ENCODE measurements at regions not wholly inside any gene's neighbourhood (a gene's known extent, or its start where the extent isn't known, plus 50 kb on each side); places are given as distances from the start of the nearest gene placed in this dataset.

DNA sequence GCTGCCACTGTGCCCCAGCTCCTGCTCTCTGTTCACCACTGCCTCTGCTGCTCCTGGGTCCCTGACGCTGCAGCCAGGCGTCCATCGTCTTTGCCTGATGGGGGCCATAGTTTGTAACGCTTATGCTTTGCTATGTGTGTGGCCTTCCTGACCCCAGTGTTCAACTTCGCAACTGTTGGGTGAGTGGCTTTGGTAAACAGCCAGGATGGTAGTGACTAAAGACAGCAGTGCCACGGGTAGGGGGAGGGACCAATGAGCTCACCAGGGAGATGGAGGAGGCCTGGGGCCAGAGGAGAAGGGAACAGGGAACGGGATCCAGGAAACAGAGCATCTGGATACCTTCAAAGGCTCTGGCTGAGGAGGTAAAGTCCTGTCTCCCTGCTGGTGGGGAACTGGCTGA, 75.9 kb upstream of the ALDH1L1 start:
- TF ChIP-seq, protein P1, sequence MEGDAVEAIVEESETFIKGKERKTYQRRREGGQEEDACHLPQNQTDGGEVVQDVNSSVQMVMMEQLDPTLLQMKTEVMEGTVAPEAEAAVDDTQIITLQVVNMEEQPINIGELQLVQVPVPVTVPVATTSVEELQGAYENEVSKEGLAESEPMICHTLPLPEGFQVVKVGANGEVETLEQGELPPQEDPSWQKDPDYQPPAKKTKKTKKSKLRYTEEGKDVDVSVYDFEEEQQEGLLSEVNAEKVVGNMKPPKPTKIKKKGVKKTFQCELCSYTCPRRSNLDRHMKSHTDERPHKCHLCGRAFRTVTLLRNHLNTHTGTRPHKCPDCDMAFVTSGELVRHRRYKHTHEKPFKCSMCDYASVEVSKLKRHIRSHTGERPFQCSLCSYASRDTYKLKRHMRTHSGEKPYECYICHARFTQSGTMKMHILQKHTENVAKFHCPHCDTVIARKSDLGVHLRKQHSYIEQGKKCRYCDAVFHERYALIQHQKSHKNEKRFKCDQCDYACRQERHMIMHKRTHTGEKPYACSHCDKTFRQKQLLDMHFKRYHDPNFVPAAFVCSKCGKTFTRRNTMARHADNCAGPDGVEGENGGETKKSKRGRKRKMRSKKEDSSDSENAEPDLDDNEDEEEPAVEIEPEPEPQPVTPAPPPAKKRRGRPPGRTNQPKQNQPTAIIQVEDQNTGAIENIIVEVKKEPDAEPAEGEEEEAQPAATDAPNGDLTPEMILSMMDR (IDR thresholded peaks at IDR 0.05; ENCODE audit: low read depth, low read length, missing control alignments), result no peak
- no peak overlapping the region for H3K4me3 ChIP-seq (ENCODE audit: low read depth, low read length)
- DNase-seq (ENCODE audit: low read depth), result no peak

DNA sequence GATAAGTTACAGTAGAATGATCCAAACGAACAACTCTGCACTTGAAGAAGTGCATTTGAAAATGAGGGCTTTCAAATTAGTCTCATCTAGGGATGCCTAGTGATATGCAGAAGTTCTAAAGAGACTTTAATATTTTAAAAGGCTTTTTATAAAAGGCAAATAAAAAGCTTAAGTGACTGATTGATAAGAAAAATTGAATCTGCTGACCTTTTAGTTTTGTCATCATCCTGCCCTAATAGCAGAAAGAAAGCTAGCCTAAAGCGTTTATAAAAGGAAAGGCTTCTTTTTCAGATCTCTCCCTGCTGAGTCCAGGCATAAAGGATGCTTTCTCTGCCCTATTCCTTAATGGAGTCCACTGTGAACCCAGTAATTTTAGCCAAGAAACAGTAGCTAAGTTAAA, 72.7 kb upstream of the ALDH1L1 start:
- no peak for DNase-seq (ENCODE audit: low read depth)
- TF ChIP-seq, protein P1 (IDR thresholded peaks at IDR 0.05; ENCODE audit: low read depth, low read length, missing control alignments), result no peak
- H3K4me3 ChIP-seq (ENCODE audit: low read depth, low read length), result no peak overlapping the region

DNA sequence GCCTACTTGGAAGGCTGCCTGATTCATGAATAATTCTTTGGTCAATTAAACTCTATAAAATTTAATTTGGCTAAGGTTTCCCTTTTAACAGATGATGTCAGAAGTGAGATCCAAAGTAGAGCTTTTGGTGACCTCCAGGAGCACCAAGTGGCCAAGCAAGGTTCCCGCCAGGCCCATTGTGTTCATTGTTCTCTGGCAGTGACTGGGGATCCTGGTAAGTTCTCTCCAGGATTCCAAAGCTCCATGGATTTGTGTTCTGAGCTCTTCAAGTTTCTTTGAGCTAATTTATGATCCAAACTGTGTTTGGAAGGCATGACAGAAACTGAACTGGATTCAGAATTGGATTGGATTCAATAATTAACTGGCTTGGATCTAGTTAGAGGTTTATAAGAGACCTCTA, 72.0 kb upstream of the ALDH1L1 start:
- DNase-seq (ENCODE audit: low read depth), result no peak
- H3K4me3 ChIP-seq (ENCODE audit: low read depth, low read length), result no peak overlapping the region
- TF ChIP-seq, protein P1 (IDR thresholded peaks at IDR 0.05; ENCODE audit: low read depth, low read length, missing control alignments), result no peak

DNA sequence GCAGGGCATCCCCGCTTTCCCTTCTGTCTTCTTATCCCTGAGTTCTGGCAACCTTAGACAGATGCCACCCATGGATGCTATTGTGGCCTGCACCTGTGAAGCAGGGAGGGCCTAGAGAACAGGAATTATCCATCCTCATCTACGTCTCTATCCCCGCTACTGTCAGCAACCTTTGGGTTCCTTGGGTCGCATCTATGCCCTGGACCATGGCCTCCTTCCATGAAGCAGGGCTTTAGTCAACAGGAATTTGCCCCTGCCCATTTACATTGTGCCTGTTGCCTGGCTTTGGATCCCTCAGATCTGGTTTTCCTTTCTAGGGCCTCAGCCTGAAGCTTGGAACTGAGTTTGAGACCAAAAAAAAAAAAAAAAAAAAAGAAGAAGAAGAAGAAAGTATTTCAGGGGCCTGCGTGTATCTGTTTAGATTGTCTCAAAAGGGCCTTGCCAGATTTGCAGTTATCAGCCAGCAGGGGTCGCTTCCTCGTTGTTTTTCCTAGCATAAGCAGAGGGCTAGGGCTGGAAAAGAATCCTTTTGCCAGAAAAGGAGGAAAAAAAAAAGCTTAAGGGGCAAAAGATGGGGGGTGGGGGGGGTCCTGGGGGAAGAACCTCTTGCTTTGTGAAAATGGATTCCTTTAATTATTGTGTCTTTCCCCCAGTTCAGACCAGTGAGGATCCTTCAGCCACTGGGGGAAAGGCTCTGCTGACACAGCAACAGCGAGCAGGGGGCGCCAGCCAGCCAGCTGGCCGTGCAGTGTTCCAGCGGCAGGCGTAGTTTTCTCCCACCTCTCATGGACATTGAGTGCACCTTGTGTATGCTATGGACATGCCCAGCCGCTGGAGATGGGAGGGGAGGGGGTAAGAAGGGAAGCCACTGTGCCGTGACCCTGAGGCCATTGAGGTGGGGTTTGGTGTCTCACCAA, 65.7 kb upstream of the ALDH1L1 start:
- DNase-seq (ENCODE audit: low read depth), result no peak
- no peak overlapping the region for H3K4me3 ChIP-seq (ENCODE audit: low read depth, low read length)
- TF ChIP-seq, protein P1 (IDR thresholded peaks at IDR 0.05; ENCODE audit: low read depth, low read length, missing control alignments), result peak; percentile 47

Measured in GM12864 (cell line).